ENCODE measurements at regions not wholly inside any gene's neighbourhood (a gene's known extent, or its start where the extent isn't known, plus 50 kb on each side); places are given as distances from the start of the nearest gene placed in this dataset.

GRCh38 chr15:29380466-29380865 lies 110.8 kb upstream of the NSMCE3 start:
- DNase-seq (ENCODE audit: low spot score in 2 of 2, unreplicated experiment in 2 of 2) = no peak
- Mint-ChIP-seq H3K36me3 (no peaks in the 10 kb centered on the region), H3K27ac (no peak overlapping the region), H3K4me1 (no peaks in the 10 kb centered on the region), H3K9me3 (no peaks in the 10 kb centered on the region), H3K4me3 (no peak overlapping the region), H3K27me3 (ENCODE audit: low read depth) (peaks cover 22% of the 10 kb centered on the region)
- TF ChIP-seq, protein P1, sequence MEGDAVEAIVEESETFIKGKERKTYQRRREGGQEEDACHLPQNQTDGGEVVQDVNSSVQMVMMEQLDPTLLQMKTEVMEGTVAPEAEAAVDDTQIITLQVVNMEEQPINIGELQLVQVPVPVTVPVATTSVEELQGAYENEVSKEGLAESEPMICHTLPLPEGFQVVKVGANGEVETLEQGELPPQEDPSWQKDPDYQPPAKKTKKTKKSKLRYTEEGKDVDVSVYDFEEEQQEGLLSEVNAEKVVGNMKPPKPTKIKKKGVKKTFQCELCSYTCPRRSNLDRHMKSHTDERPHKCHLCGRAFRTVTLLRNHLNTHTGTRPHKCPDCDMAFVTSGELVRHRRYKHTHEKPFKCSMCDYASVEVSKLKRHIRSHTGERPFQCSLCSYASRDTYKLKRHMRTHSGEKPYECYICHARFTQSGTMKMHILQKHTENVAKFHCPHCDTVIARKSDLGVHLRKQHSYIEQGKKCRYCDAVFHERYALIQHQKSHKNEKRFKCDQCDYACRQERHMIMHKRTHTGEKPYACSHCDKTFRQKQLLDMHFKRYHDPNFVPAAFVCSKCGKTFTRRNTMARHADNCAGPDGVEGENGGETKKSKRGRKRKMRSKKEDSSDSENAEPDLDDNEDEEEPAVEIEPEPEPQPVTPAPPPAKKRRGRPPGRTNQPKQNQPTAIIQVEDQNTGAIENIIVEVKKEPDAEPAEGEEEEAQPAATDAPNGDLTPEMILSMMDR (IDR thresholded peaks at IDR 0.05; ENCODE audit: unreplicated experiment) = no peak

DNA sequence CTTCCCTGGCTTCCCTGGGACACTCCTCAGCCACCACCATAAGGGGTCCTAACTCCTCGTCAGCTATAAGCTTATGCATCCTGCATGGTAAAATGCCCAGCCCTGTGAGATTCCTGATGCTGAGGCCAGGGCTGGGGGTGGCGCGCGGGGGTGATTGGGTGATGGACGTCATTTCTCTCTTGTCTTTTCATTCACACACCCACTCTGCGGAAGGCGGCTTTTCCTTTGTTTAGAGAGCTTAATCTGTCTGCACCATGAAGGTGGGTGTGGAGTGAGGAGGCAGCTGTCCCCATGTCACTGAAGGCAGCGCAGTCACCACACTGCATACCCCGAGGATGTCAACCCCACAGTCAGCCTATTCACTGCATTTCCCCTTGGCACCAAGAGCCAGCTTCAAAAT lies 110.0 kb upstream of the NSMCE3 start:
- TF ChIP-seq, protein P1 (IDR thresholded peaks at IDR 0.05; ENCODE audit: unreplicated experiment) = no peak
- H3K27ac Mint-ChIP-seq = no peak overlapping the region
- H3K36me3 Mint-ChIP-seq = no peaks in the 10 kb centered on the region
- H3K4me3 Mint-ChIP-seq = no peak overlapping the region
- no peak for DNase-seq (ENCODE audit: low spot score in 2 of 2, unreplicated experiment in 2 of 2)
- H3K27me3 Mint-ChIP-seq (ENCODE audit: low read depth) = peaks cover 24% of the 10 kb centered on the region
- no peaks in the 10 kb centered on the region for H3K4me1 Mint-ChIP-seq
- H3K9me3 Mint-ChIP-seq = no peaks in the 10 kb centered on the region

- Mint-ChIP-seq H3K9me3 (no peaks in the 10 kb centered on the region), H3K4me1 (no peaks in the 10 kb centered on the region), H3K36me3 (no peaks in the 10 kb centered on the region), H3K27ac (no peak overlapping the region), H3K4me3 (no peak overlapping the region), H3K27me3 (ENCODE audit: low read depth) (peaks cover 9% of the 10 kb centered on the region)
- no peak for DNase-seq (ENCODE audit: low spot score in 2 of 2, unreplicated experiment in 2 of 2)
- TF ChIP-seq, protein P1 (IDR thresholded peaks at IDR 0.05; ENCODE audit: unreplicated experiment) = no peak
These were observed 107.5 kb upstream of the NSMCE3 start for GRCh38 chr15:29377161-29377560.

GRCh38 chr15:29376590-29376989 lies 107.0 kb upstream of the NSMCE3 start:
- no peaks in the 10 kb centered on the region for H3K36me3 Mint-ChIP-seq
- H3K4me1 Mint-ChIP-seq = no peaks in the 10 kb centered on the region
- H3K4me3 Mint-ChIP-seq = no peak overlapping the region
- peaks cover 1% of the 10 kb centered on the region for H3K9me3 Mint-ChIP-seq
- no peak for DNase-seq (ENCODE audit: low spot score in 2 of 2, unreplicated experiment in 2 of 2)
- no peak overlapping the region for H3K27ac Mint-ChIP-seq
- peaks cover 9% of the 10 kb centered on the region for H3K27me3 Mint-ChIP-seq (ENCODE audit: low read depth)
- TF ChIP-seq, protein P1 (IDR thresholded peaks at IDR 0.05; ENCODE audit: unreplicated experiment) = no peak

DNA sequence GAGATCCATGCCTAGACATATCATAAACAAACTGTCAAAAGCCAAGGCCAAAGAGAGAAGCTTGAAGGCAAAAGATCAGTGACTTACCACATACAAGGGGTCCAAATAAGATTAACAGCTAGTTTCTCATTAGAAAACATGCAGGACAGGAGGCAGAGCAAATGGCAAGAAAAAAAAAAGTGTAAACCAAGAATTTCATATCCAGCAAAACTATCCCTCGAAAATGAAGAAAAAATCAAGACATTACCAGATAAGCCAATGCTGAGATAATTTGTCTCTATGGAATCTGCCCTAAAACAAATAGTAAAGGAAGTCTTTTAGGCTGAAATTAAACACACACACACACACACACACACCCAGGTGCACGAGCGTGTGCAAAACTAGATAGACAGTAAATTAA lies 99.6 kb upstream of the NSMCE3 start:
- no peak for DNase-seq (ENCODE audit: low spot score in 2 of 2, unreplicated experiment in 2 of 2)
- H3K36me3 Mint-ChIP-seq = peaks cover 6% of the 10 kb centered on the region
- no peak overlapping the region for H3K27ac Mint-ChIP-seq
- H3K4me1 Mint-ChIP-seq = no peaks in the 10 kb centered on the region
- H3K9me3 Mint-ChIP-seq = peaks cover 35% of the 10 kb centered on the region
- TF ChIP-seq, protein P1 (IDR thresholded peaks at IDR 0.05; ENCODE audit: unreplicated experiment) = no peak
- H3K27me3 Mint-ChIP-seq (ENCODE audit: low read depth) = peaks cover 9% of the 10 kb centered on the region
- H3K4me3 Mint-ChIP-seq = no peak overlapping the region

- H3K4me3 Mint-ChIP-seq = no peak overlapping the region
- no peak overlapping the region for H3K27ac Mint-ChIP-seq
- peaks cover 6% of the 10 kb centered on the region for H3K36me3 Mint-ChIP-seq
- no peaks in the 10 kb centered on the region for H3K4me1 Mint-ChIP-seq
- peaks cover 30% of the 10 kb centered on the region for H3K27me3 Mint-ChIP-seq (ENCODE audit: low read depth)
- no peak for DNase-seq (ENCODE audit: low spot score in 2 of 2, unreplicated experiment in 2 of 2)
- H3K9me3 Mint-ChIP-seq = peaks cover 18% of the 10 kb centered on the region
- TF ChIP-seq, protein P1 (IDR thresholded peaks at IDR 0.05; ENCODE audit: unreplicated experiment) = no peak
These were observed 94.9 kb upstream of the NSMCE3 start for GRCh38 chr15:29364426-29365078.
